ENCODE measurements at regions not wholly inside any gene's neighbourhood (a gene's known extent, or its start where the extent isn't known, plus 50 kb on each side); places are given as distances from the start of the nearest gene placed in this dataset.

- POLR2A ChIA-PET (ENCODE audit: partially characterized antibody), result no interaction called here
- H2BK20ac ChIP-seq (ENCODE audit: low read length), result no peak overlapping the region
- H4K20me1 ChIP-seq (replicated peaks in 1 of 2; ENCODE audit: control insufficient read depth in 1 of 2, insufficient read depth in 2 of 2, low read length in 2 of 2), result no peaks in the 10 kb centered on the region
- H3K4me2 ChIP-seq (ENCODE audit: insufficient read depth in 1 of 2, low read depth in 2 of 2, low read length in 2 of 2), result no peak overlapping the region
- no peaks in the 10 kb centered on the region for H3K79me1 ChIP-seq (ENCODE audit: low read depth, low read length)
- H2BK120ac ChIP-seq (replicated peaks; ENCODE audit: low read depth, low read length), result no peak overlapping the region
- DNase-seq (ENCODE audit: low read depth in 1 of 2, low spot score in 2 of 2) (no peak), FAIRE-seq (no peak)
- no peaks in the 10 kb centered on the region for H3K79me2 ChIP-seq (ENCODE audit: control insufficient read depth in 1 of 2, insufficient read depth in 2 of 2, low read length in 2 of 2)
- no peak overlapping the region for H4K91ac ChIP-seq (replicated peaks; ENCODE audit: insufficient read length, low read length)
- H3K18ac ChIP-seq (ENCODE audit: extremely low read depth, low read length), result no peak overlapping the region
- peaks cover 0 to 16% of the 10 kb centered on the region in 2 experiments; a peak in 2 of 4 replicates for H3K9me3 ChIP-seq (ENCODE audit: insufficient read depth in 2 of 2, low read depth in 1 of 2, low read length in 1 of 2)
- H2BK15ac ChIP-seq (ENCODE audit: low read length), result no peak overlapping the region
- H4K5ac ChIP-seq (ENCODE audit: insufficient read length, low read depth, low read length), result no peak overlapping the region
- no peak overlapping the region for H2BK12ac ChIP-seq (ENCODE audit: low read depth, low read length)
- H3K27me3 ChIP-seq (replicated peaks in 1 of 4; ENCODE audit: control insufficient read depth in 3 of 4, extremely low read depth in 1 of 4, insufficient read depth in 3 of 4, low read length in 3 of 4), result no peaks in the 10 kb centered on the region
- H2AK5ac ChIP-seq (ENCODE audit: low read depth, low read length), result no peak overlapping the region
- H3K36me3 ChIP-seq (ENCODE audit: control insufficient read depth in 2 of 4, insufficient read depth in 4 of 4, low read length in 3 of 4), result no peaks in the 10 kb centered on the region
- no peak overlapping the region for H3K4ac ChIP-seq (replicated peaks; ENCODE audit: insufficient read length, low read depth, low read length)
- no peak overlapping the region for H2BK5ac ChIP-seq (ENCODE audit: low read depth, low read length)
- no peak overlapping the region for H3K23ac ChIP-seq (ENCODE audit: insufficient read length)
- no peak overlapping the region for H3K14ac ChIP-seq (ENCODE audit: insufficient read length)
- no peak overlapping the region for H3K56ac ChIP-seq (replicated peaks; ENCODE audit: insufficient read length, low read depth, low read length)
- no peak overlapping the region for H4K8ac ChIP-seq (ENCODE audit: extremely low read depth, insufficient read depth, low read length)
- CTCF ChIA-PET (ENCODE audit: partially characterized antibody), result no interaction called here
- no peak overlapping the region for H3K4me3 ChIP-seq (ENCODE audit: extremely low read depth in 1 of 4, insufficient read depth in 2 of 4, low read depth in 3 of 4, low read length in 4 of 4)
- H3K4me1 ChIP-seq (replicated peaks in 1 of 4; ENCODE audit: control insufficient read depth in 3 of 4, insufficient read depth in 4 of 4, low read length in 3 of 4), result peaks cover 0 to 3% (median 0%) of the 10 kb centered on the region in 4 experiments; a peak in 1 of 7 replicates
- no peak overlapping the region for H3K9ac ChIP-seq (replicated peaks in 1 of 4; ENCODE audit: extremely low read depth in 1 of 4, low read depth in 3 of 4, low read length in 3 of 4)
- 91% methylated on average over 3 of the region's 3 CpGs; no CpG with 5 or more reads in 1 of the 2 experiments for WGBS, 2 experiments (ENCODE audit: extremely low coverage in 1 of 2, insufficient coverage in 1 of 2, insufficient read length in 1 of 2, insufficient replicate concordance in 2 of 2, low coverage in 1 of 2, low lambda C conversion rate in 2 of 2, missing lambda C conversion rate in 1 of 2)
- no peaks in the 10 kb centered on the region for H3K23me2 ChIP-seq (ENCODE audit: low read depth, low read length)
- H2AFZ ChIP-seq (ENCODE audit: low read length), result no peak overlapping the region
- no peak overlapping the region for H3K27ac ChIP-seq (ENCODE audit: low read depth, low read length)
- no peak for TF ChIP-seq MAX (IDR thresholded peaks at IDR 0.05)
Measured at GRCh38 chr9:26665666-26666065, 226.9 kb downstream of the CAAP1 start.
